GM23248 (cell line): ENCODE measurements at regions not wholly inside any gene's neighbourhood (a gene's known extent, or its start where the extent isn't known, plus 50 kb on each side); places are given as distances from the start of the nearest gene placed in this dataset.
"Not testable (repeated sequence)": the region's sequence is repeated elsewhere in the genome, so short reads cannot be mapped to it uniquely, and the experiment has no call there.

Experiments used
- DNase-seq: peaks from one replicate; pipeline ENCODE4 v3.0.0-alpha.2; 2015
- H2AFZ ChIP-seq: fragments of 200-600 bp; sonication (generic); 2 replicates; pipeline ENCODE4 v1.6.1; 2016; ENCODE audit warnings: antibody characterized with exemption
- H3F3A ChIP-seq: fragments of 200-600 bp; sonication (generic); 2 replicates; pipeline ENCODE4 v1.6.1; 2016; ENCODE audit warnings: mild to moderate bottlenecking, antibody characterized with exemption, mixed run types; ENCODE audit not compliant: insufficient read depth
- H3K27ac ChIP-seq: fragments of 200-600 bp; sonication (generic); 2 replicates; pipeline ENCODE4 v1.5.1; 2016; ENCODE audit warnings: mild to moderate bottlenecking
- H3K27me3 ChIP-seq: fragments of 200-600 bp; sonication (generic); replicated peaks from 2 replicates; pipeline ENCODE4 v1.6.1; 2016; ENCODE audit warnings: mild to moderate bottlenecking; ENCODE audit not compliant: insufficient read depth
- H3K36me3 ChIP-seq: fragments of 200-600 bp; sonication (generic); 2 replicates; pipeline ENCODE4 v1.6.1; 2016; ENCODE audit warnings: low read depth, mild to moderate bottlenecking
- H3K4me1 ChIP-seq: fragments of 200-600 bp; sonication (generic); 2 replicates; pipeline ENCODE4 v1.6.1; 2016; ENCODE audit warnings: mild to moderate bottlenecking; ENCODE audit not compliant: insufficient read depth
- H3K4me2 ChIP-seq: fragments of 200-600 bp; sonication (generic); one replicate; pipeline ENCODE4 v1.6.1; 2016; ENCODE audit warnings: mild to moderate bottlenecking; ENCODE audit not compliant: unreplicated experiment
- H3K4me3 ChIP-seq: fragments of 200-600 bp; sonication (generic); 2 replicates; pipeline ENCODE4 v1.5.1; 2016; ENCODE audit warnings: mild to moderate bottlenecking
- H3K79me2 ChIP-seq: fragments of 200-600 bp; sonication (generic); 2 replicates; pipeline ENCODE4 v1.6.1; 2016; ENCODE audit warnings: mild to moderate bottlenecking; ENCODE audit not compliant: insufficient read depth
- H3K9ac ChIP-seq: fragments of 200-600 bp; sonication (generic); 2 replicates; pipeline ENCODE4 v1.6.1; 2016; ENCODE audit warnings: mild to moderate bottlenecking
- H3K9me2 ChIP-seq: fragments of 200-600 bp; sonication (generic); 2 replicates; pipeline ENCODE4 v1.6.1; 2016; ENCODE audit warnings: mixed run types, mild to moderate bottlenecking, moderate library complexity; ENCODE audit not compliant: insufficient read depth
- H3K9me3 ChIP-seq: fragments of 200-600 bp; sonication (generic); one replicate; pipeline ENCODE4 v1.6.1; 2017; ENCODE audit warnings: low read depth
- H4K20me1 ChIP-seq: fragments of 200-600 bp; sonication (generic); 2 replicates; pipeline ENCODE4 v1.6.0; 2016; ENCODE audit not compliant: insufficient read depth
- EZH2 ChIP-seq: fragments of 200-600 bp; sonication (generic); IDR thresholded peaks from 2 replicates; pipeline ENCODE4 v1.6.1; 2018; ENCODE audit warnings: antibody characterized with exemption, mild to moderate bottlenecking; ENCODE audit not compliant: insufficient read depth, poor library complexity, severe bottlenecking
- EZH2phosphoT487 ChIP-seq: fragments of 200-600 bp; sonication (generic); IDR thresholded peaks from 2 replicates; pipeline ENCODE4 v1.6.1; 2018; ENCODE audit warnings: antibody characterized with exemption, moderate library complexity, mild to moderate bottlenecking, low read depth; ENCODE audit not compliant: insufficient read depth
- WGBS, 2 experiments: methylation state at CpG; one replicate each; pipeline ENCODE4 v1.1.6; 2015 to 2017; ENCODE audit warnings: low lambda C conversion rate in 2 of 2, low coverage in 1 of 2; ENCODE audit errors: missing lambda C conversion rate in 2 of 2; 5-methylcytosine and 5-hydroxymethylcytosine counted together
- in situ Hi-C: fragments of 300-500 bp; cut with MboI; formaldehyde crosslinking; loops from 2 replicates; pipeline ENCODE4 v1.15.0; 2020

GRCh38 chr7:133157045-133157444 lies 75.2 kb upstream of the CHCHD3 start:
- no peaks in the 10 kb centered on the region for H3K4me1 ChIP-seq
- in situ Hi-C loops: no loop called here
- no peaks in the 10 kb centered on the region for H3K9me3 ChIP-seq
- H3K4me2 ChIP-seq: no peak overlapping the region
- H3F3A ChIP-seq: no peaks in the 10 kb centered on the region
- H3K4me3 ChIP-seq: no peak overlapping the region
- WGBS, 2 experiments: 67 to 75% methylated on average over 1 of the region's 1 CpG
- DNase-seq: no peak
- H3K9me2 ChIP-seq: no peaks in the 10 kb centered on the region
- H3K36me3 ChIP-seq: no peaks in the 10 kb centered on the region
- H3K79me2 ChIP-seq: no peaks in the 10 kb centered on the region
- no peak overlapping the region for H3K9ac ChIP-seq
- TF ChIP-seq EZH2phosphoT487 (no peak), EZH2 (no peak)
- H2AFZ ChIP-seq: no peak overlapping the region
- H4K20me1 ChIP-seq: no peaks in the 10 kb centered on the region
- no peak overlapping the region for H3K27ac ChIP-seq
- H3K27me3 ChIP-seq: no peaks in the 10 kb centered on the region

GRCh38 chr7:133164498-133164897 lies 82.6 kb upstream of the CHCHD3 start:
- H3K4me1 ChIP-seq: no peaks in the 10 kb centered on the region
- no peak overlapping the region for H3K9ac ChIP-seq
- H3K36me3 ChIP-seq: no peaks in the 10 kb centered on the region
- no peaks in the 10 kb centered on the region for H3F3A ChIP-seq
- no peak for DNase-seq
- no peaks in the 10 kb centered on the region for H3K79me2 ChIP-seq
- no peak for TF ChIP-seq EZH2phosphoT487
- TF ChIP-seq EZH2: no peak
- WGBS, 2 experiments: 57 to 62% methylated on average over 6 of the region's 6 CpGs
- 0 out of 2 replicates have a peak, but pooled peaks cover 3% of the 10 kb centered on the region for H3K27me3 ChIP-seq
- no peak overlapping the region for H3K4me3 ChIP-seq
- in situ Hi-C loops: no loop called here
- H3K27ac ChIP-seq: no peak overlapping the region
- no peaks in the 10 kb centered on the region for H3K9me3 ChIP-seq
- no peak overlapping the region for H3K4me2 ChIP-seq
- H3K9me2 ChIP-seq: no peaks in the 10 kb centered on the region
- H2AFZ ChIP-seq: no peak overlapping the region
- no peaks in the 10 kb centered on the region for H4K20me1 ChIP-seq

GRCh38 chr7:133165001-133165400 lies 83.1 kb upstream of the CHCHD3 start:
- no peak for TF ChIP-seq EZH2
- no peak for TF ChIP-seq EZH2phosphoT487
- Histone ChIP-seq H3K4me3 (no peak overlapping the region), H3K9me3 (no peaks in the 10 kb centered on the region), H3K27ac (no peak overlapping the region), H3K9me2 (no peaks in the 10 kb centered on the region), H3F3A (no peaks in the 10 kb centered on the region), H3K79me2 (no peaks in the 10 kb centered on the region), H3K4me1 (no peaks in the 10 kb centered on the region), H4K20me1 (no peaks in the 10 kb centered on the region), H3K9ac (no peak overlapping the region), H3K36me3 (no peaks in the 10 kb centered on the region), H3K4me2 (no peak overlapping the region), H3K27me3 (0 out of 2 replicates have a peak, but pooled peaks cover 3% of the 10 kb centered on the region), H2AFZ (no peak overlapping the region)
- DNase-seq: no peak
- in situ Hi-C loops: no loop called here
- 51 to 55% methylated on average over 2 of the region's 2 CpGs for WGBS, 2 experiments

- Histone ChIP-seq H4K20me1 (no peaks in the 10 kb centered on the region), H3F3A (no peaks in the 10 kb centered on the region), H3K4me3 (no peak overlapping the region), H3K4me1 (no peaks in the 10 kb centered on the region), H3K9ac (no peak overlapping the region), H2AFZ (no peak overlapping the region), H3K27ac (no peak overlapping the region), H3K9me3 (no peaks in the 10 kb centered on the region), H3K36me3 (no peaks in the 10 kb centered on the region), H3K27me3 (0 out of 2 replicates have a peak, but pooled peaks cover 3% of the 10 kb centered on the region), H3K4me2 (no peak overlapping the region), H3K79me2 (no peaks in the 10 kb centered on the region), H3K9me2 (no peaks in the 10 kb centered on the region)
- in situ Hi-C loops: no loop called here
- 46 to 49% methylated on average over 4 of the region's 4 CpGs for WGBS, 2 experiments
- TF ChIP-seq EZH2 (no peak), EZH2phosphoT487 (no peak)
- no peak for DNase-seq
Observed at GRCh38 chr7:133165529-133165928, 83.6 kb upstream of the CHCHD3 start.

GRCh38 chr7:133167300-133167699 lies 85.4 kb upstream of the CHCHD3 start:
- TF ChIP-seq EZH2 (no peak), EZH2phosphoT487 (no peak)
- no peak overlapping the region for H3K9ac ChIP-seq
- no peaks in the 10 kb centered on the region for H3K4me1 ChIP-seq
- H3K27ac ChIP-seq: no peak overlapping the region
- no peaks in the 10 kb centered on the region for H3K9me3 ChIP-seq
- H3F3A ChIP-seq: no peaks in the 10 kb centered on the region
- no peaks in the 10 kb centered on the region for H3K9me2 ChIP-seq
- 0 out of 2 replicates have a peak, but pooled peaks cover 3% of the 10 kb centered on the region for H3K27me3 ChIP-seq
- H3K79me2 ChIP-seq: no peaks in the 10 kb centered on the region
- 43 to 56% methylated on average over 5 of the region's 5 CpGs for WGBS, 2 experiments
- no peak overlapping the region for H3K4me2 ChIP-seq
- H4K20me1 ChIP-seq: no peaks in the 10 kb centered on the region
- in situ Hi-C loops: no loop called here
- no peaks in the 10 kb centered on the region for H3K36me3 ChIP-seq
- H3K4me3 ChIP-seq: no peak overlapping the region
- no peak for DNase-seq
- no peak overlapping the region for H2AFZ ChIP-seq

GRCh38 chr7:133169167-133169822 lies 83.6 kb upstream of the EXOC4 start:
- H3K79me2 ChIP-seq, H3K27me3 ChIP-seq, H3K4me2 ChIP-seq, in situ Hi-C loops, H2AFZ ChIP-seq, H3K9me2 ChIP-seq, H3K4me1 ChIP-seq, H3K27ac ChIP-seq, H3K9ac ChIP-seq, H3K36me3 ChIP-seq, H3F3A ChIP-seq, H3K4me3 ChIP-seq, DNase-seq, H4K20me1 ChIP-seq, H3K9me3 ChIP-seq: not testable (repeated sequence)
- 64% methylated on average over 10 of the region's 11 CpGs for WGBS, 2 experiments

- in situ Hi-C loops, DNase-seq: not testable (repeated sequence)
Observed at GRCh38 chr7:133177476-133177875, 75.4 kb upstream of the EXOC4 start.

More at GRCh38 chr7:133177476-133177875, 75.4 kb upstream of the EXOC4 start:
- H3K4me2 ChIP-seq, H3K79me2 ChIP-seq, H3K4me3 ChIP-seq, H2AFZ ChIP-seq, H3K9me3 ChIP-seq, H3K9ac ChIP-seq, H3K36me3 ChIP-seq, H4K20me1 ChIP-seq, H3K27me3 ChIP-seq, H3K27ac ChIP-seq, H3F3A ChIP-seq, H3K9me2 ChIP-seq, H3K4me1 ChIP-seq: not testable (repeated sequence)
- 82% methylated on average over 24 of the region's 24 CpGs; no CpG with 5 or more reads in 1 of the 2 experiments for WGBS, 2 experiments
